Lower lobe of right lung (tissue), 2 donors: ENCODE measurements at regions not wholly inside any gene's neighbourhood (a gene's known extent, or its start where the extent isn't known, plus 50 kb on each side); places are given as distances from the start of the nearest gene placed in this dataset.

Source experiments
- ATAC-seq, 2 donors: fragments of 200-7000 bp; cut with Tn5 transposase; one replicate each; pipeline ENCODE4 v1.9.1; 2020 to 2022; ENCODE audit warnings: mild to moderate bottlenecking in 2 of 2, moderate library complexity in 2 of 2
- DNase-seq: peaks from one replicate; pipeline ENCODE4 v3.0.0-alpha.2; 2020
- H3K27ac ChIP-seq: fragments of 200-600 bp; one replicate; pipeline ENCODE4 v1.8.0; 2022
- H3K27me3 ChIP-seq: fragments of 200-600 bp; one replicate; pipeline ENCODE4 v1.8.0; 2022; ENCODE audit warnings: low read depth
- H3K36me3 ChIP-seq: fragments of 200-600 bp; one replicate; pipeline ENCODE4 v1.8.0; 2022; ENCODE audit warnings: mild to moderate bottlenecking
- H3K4me1 ChIP-seq: fragments of 200-600 bp; one replicate; pipeline ENCODE4 v1.8.0; 2022
- H3K4me3 ChIP-seq: fragments of 200-600 bp; one replicate; pipeline ENCODE4 v1.8.0; 2022; ENCODE audit warnings: mild to moderate bottlenecking
- H3K9me3 ChIP-seq: fragments of 200-600 bp; one replicate; pipeline ENCODE4 v1.8.0; 2022
- CTCF ChIP-seq: fragments of 200-600 bp; IDR thresholded peaks from one replicate; pipeline ENCODE4 v1.8.0; 2022; ENCODE audit warnings: antibody characterized with exemption, mild to moderate bottlenecking
- intact Hi-C: fragments of 100-400 bp; cut with DNase I; formaldehyde crosslinking; loops from one replicate; pipeline ENCODE4 v1.11.0; 2022
- donor health status: DM: no; HTN: yes; CAD: no; lungs with severe emphysema.

- TF ChIP-seq CTCF: no peak
- Histone ChIP-seq H3K4me1 (no peaks in the 10 kb centered on the region), H3K4me3 (no peak overlapping the region), H3K27me3 (peaks cover 6% of the 10 kb centered on the region), H3K36me3 (no peaks in the 10 kb centered on the region), H3K27ac (no peak overlapping the region), H3K9me3 (no peaks in the 10 kb centered on the region)
- intact Hi-C loops: no loop called here
- DNase-seq (no peak), ATAC-seq (no peak)
Measured at GRCh38 chr10:104582602-104582951, 58.5 kb upstream of the SORCS3 start.

- no peak overlapping the region for H3K27ac ChIP-seq
- DNase-seq: no peak
- no peak overlapping the region for H3K4me3 ChIP-seq
- ATAC-seq: no peak
- TF ChIP-seq CTCF: no peak
- no peaks in the 10 kb centered on the region for H3K4me1 ChIP-seq
- H3K9me3 ChIP-seq: no peaks in the 10 kb centered on the region
- no peaks in the 10 kb centered on the region for H3K36me3 ChIP-seq
- peaks cover 6% of the 10 kb centered on the region for H3K27me3 ChIP-seq
- intact Hi-C loops: no loop called here
Measured at GRCh38 chr10:104582966-104583365, 58.1 kb upstream of the SORCS3 start.

GRCh38 chr10:104584541-104584940 lies 56.5 kb upstream of the SORCS3 start:
- Histone ChIP-seq H3K27me3 (peaks cover 6% of the 10 kb centered on the region), H3K4me3 (no peak overlapping the region), H3K9me3 (no peaks in the 10 kb centered on the region), H3K36me3 (no peaks in the 10 kb centered on the region), H3K4me1 (no peaks in the 10 kb centered on the region), H3K27ac (no peak overlapping the region)
- intact Hi-C loops: no loop called here
- no peak for TF ChIP-seq CTCF
- DNase-seq (no peak), ATAC-seq (no peak)

GRCh38 chr10:104587751-104588150 lies 53.3 kb upstream of the SORCS3 start:
- Histone ChIP-seq H3K27me3 (peaks cover 7% of the 10 kb centered on the region), H3K27ac (no peak overlapping the region), H3K4me1 (no peaks in the 10 kb centered on the region), H3K4me3 (no peak overlapping the region), H3K9me3 (no peaks in the 10 kb centered on the region), H3K36me3 (no peaks in the 10 kb centered on the region)
- no peak for DNase-seq
- no peak for ATAC-seq
- intact Hi-C loops: no loop called here
- no peak for TF ChIP-seq CTCF

- intact Hi-C loops: no loop called here
- ATAC-seq (no peak), DNase-seq (no peak)
- no peak for TF ChIP-seq CTCF
- H3K36me3 ChIP-seq: no peaks in the 10 kb centered on the region
- no peaks in the 10 kb centered on the region for H3K4me1 ChIP-seq
- no peaks in the 10 kb centered on the region for H3K9me3 ChIP-seq
- H3K27ac ChIP-seq: no peak overlapping the region
- H3K27me3 ChIP-seq: peaks cover 7% of the 10 kb centered on the region
- no peak overlapping the region for H3K4me3 ChIP-seq
Measured at GRCh38 chr10:104589431-104589830, 51.7 kb upstream of the SORCS3 start.

- no peak for DNase-seq
- no peak for TF ChIP-seq CTCF
- intact Hi-C loops: no loop called here
Measured at GRCh38 chr10:104589871-104590270, 51.2 kb upstream of the SORCS3 start.

More at GRCh38 chr10:104589871-104590270, 51.2 kb upstream of the SORCS3 start:
- no peak for ATAC-seq
- no peaks in the 10 kb centered on the region for H3K4me1 ChIP-seq
- H3K9me3 ChIP-seq: no peaks in the 10 kb centered on the region
- no peak overlapping the region for H3K27ac ChIP-seq
- H3K4me3 ChIP-seq: no peak overlapping the region
- H3K27me3 ChIP-seq: peaks cover 11% of the 10 kb centered on the region
- no peaks in the 10 kb centered on the region for H3K36me3 ChIP-seq
